Fibroblast of lung (primary cell): ENCODE measurements at regions not wholly inside any gene's neighbourhood (a gene's known extent, or its start where the extent isn't known, plus 50 kb on each side); places are given as distances from the start of the nearest gene placed in this dataset.

Source experiments
- CTCF ChIP-seq, 2 donors: IDR thresholded peaks in 1 of 2; conservative IDR thresholded peaks in 1 of 2; 1 replicate in 1 of 2; 2 replicates in 1 of 2; pipeline ENCODE4 v1.5.1; 2011 to 2012; ENCODE audit warnings: low read length in 2 of 2, control low read depth in 1 of 2, inconsistent platforms in 1 of 2, low read depth in 1 of 2, mild to moderate bottlenecking in 1 of 2
- EZH2 ChIP-seq: IDR thresholded peaks from 2 replicates; pipeline ENCODE4 v1.5.1; 2012; ENCODE audit warnings: low read length, control low read depth, mild to moderate bottlenecking; ENCODE audit errors: missing control alignments

GRCh38 chr17:13741744-13742143, 140.0 kb upstream of the HS3ST3A1 start:
- TF ChIP-seq CTCF (conservative IDR thresholded peaks at IDR 0.05 in 1 of 2, IDR thresholded peaks at IDR 0.05 in 1 of 2; ENCODE audit: low read depth in 1 of 2, low read length in 2 of 2) (no peak), EZH2 (no peak)
